ENCODE measurements at regions not wholly inside any gene's neighbourhood (a gene's known extent, or its start where the extent isn't known, plus 50 kb on each side); places are given as distances from the start of the nearest gene placed in this dataset.

GRCh38 chr16:65281586-65281985 is 159.7 kb upstream of the CDH11 start:
- no peaks in the 10 kb centered on the region for H3K9me3 Mint-ChIP-seq
- H3K4me3 ChIP-seq (ENCODE audit: low read length), result no peak overlapping the region
- 14 to 20% methylated on average over 1 to 2 of the region's 2 CpGs for WGBS, 2 experiments (ENCODE audit: insufficient coverage in 1 of 2, insufficient read length in 1 of 2)

GRCh38 chr16:65280845-65281512 is 159.1 kb upstream of the CDH11 start:
- no peaks in the 10 kb centered on the region for H3K27me3 ChIP-seq (ENCODE audit: control insufficient read depth, insufficient read depth, low read length, poor library complexity, severe bottlenecking)

More at GRCh38 chr16:65281586-65281985, 159.7 kb upstream of the CDH11 start:
- Histone ChIP-seq H3K36me3 (ENCODE audit: control insufficient read depth, insufficient read depth, low read length) (no peaks in the 10 kb centered on the region), H3K27me3 (ENCODE audit: control insufficient read depth, insufficient read depth, low read length, poor library complexity, severe bottlenecking) (no peaks in the 10 kb centered on the region), H3K4me1 (ENCODE audit: control insufficient read depth, insufficient read depth, low read length) (peaks cover 15% of the 10 kb centered on the region), H3K9me3 (ENCODE audit: control insufficient read depth, low read length) (no peaks in the 10 kb centered on the region), H3K9ac (ENCODE audit: extremely low read depth, low read length, poor library complexity, severe bottlenecking) (no peak overlapping the region), H3K27ac (ENCODE audit: low read depth, low read length) (no peak overlapping the region)
- H3K27ac Mint-ChIP-seq, result peak overlapping the region; percentile 54
- H3K4me3 Mint-ChIP-seq, result peak overlapping the region; percentile 16
- H3K4me1 Mint-ChIP-seq, result peaks cover 70% of the 10 kb centered on the region
- no peak for TF ChIP-seq CTCF (conservative IDR thresholded peaks at IDR 0.05)
- peak; percentile 85 for DNase-seq
- H3K36me3 Mint-ChIP-seq (ENCODE audit: low read depth), result no peaks in the 10 kb centered on the region
- peaks cover 1% of the 10 kb centered on the region for H3K27me3 Mint-ChIP-seq (ENCODE audit: insufficient read depth)

GRCh38 chr16:65279576-65279975 is 157.7 kb upstream of the CDH11 start:
- Histone ChIP-seq H3K9ac (ENCODE audit: extremely low read depth, low read length, poor library complexity, severe bottlenecking) (no peak overlapping the region), H3K36me3 (ENCODE audit: control insufficient read depth, insufficient read depth, low read length) (no peaks in the 10 kb centered on the region), H3K9me3 (ENCODE audit: control insufficient read depth, low read length) (no peaks in the 10 kb centered on the region), H3K4me1 (ENCODE audit: control insufficient read depth, insufficient read depth, low read length) (peaks cover 15% of the 10 kb centered on the region), H3K27me3 (ENCODE audit: control insufficient read depth, insufficient read depth, low read length, poor library complexity, severe bottlenecking) (no peaks in the 10 kb centered on the region), H3K4me3 (ENCODE audit: low read length) (no peak overlapping the region), H3K27ac (ENCODE audit: low read depth, low read length) (no peak overlapping the region)
- Mint-ChIP-seq H3K4me1 (peaks cover 68% of the 10 kb centered on the region), H3K4me3 (no peak overlapping the region), H3K36me3 (ENCODE audit: low read depth) (no peaks in the 10 kb centered on the region), H3K27ac (no peak overlapping the region), H3K27me3 (ENCODE audit: insufficient read depth) (peaks cover 1% of the 10 kb centered on the region), H3K9me3 (no peaks in the 10 kb centered on the region)
- no peak for DNase-seq
- WGBS, 2 experiments (ENCODE audit: insufficient coverage in 1 of 2, insufficient read length in 1 of 2), result 84 to 100% methylated on average over 1 of the region's 1 CpG
- no peak for TF ChIP-seq CTCF (conservative IDR thresholded peaks at IDR 0.05)

More at GRCh38 chr16:65280845-65281512, 159.1 kb upstream of the CDH11 start:
- Histone ChIP-seq H3K4me1 (ENCODE audit: control insufficient read depth, insufficient read depth, low read length) (peaks cover 15% of the 10 kb centered on the region), H3K4me3 (ENCODE audit: low read length) (no peak overlapping the region), H3K9me3 (ENCODE audit: control insufficient read depth, low read length) (no peaks in the 10 kb centered on the region), H3K27ac (ENCODE audit: low read depth, low read length) (no peak overlapping the region), H3K36me3 (ENCODE audit: control insufficient read depth, insufficient read depth, low read length) (no peaks in the 10 kb centered on the region), H3K9ac (ENCODE audit: extremely low read depth, low read length, poor library complexity, severe bottlenecking) (no peak overlapping the region)
- Mint-ChIP-seq H3K9me3 (no peaks in the 10 kb centered on the region), H3K27ac (peak overlapping the region; percentile 54), H3K4me3 (peak overlapping the region; percentile 16), H3K36me3 (ENCODE audit: low read depth) (no peaks in the 10 kb centered on the region), H3K4me1 (peaks cover 72% of the 10 kb centered on the region), H3K27me3 (ENCODE audit: insufficient read depth) (peaks cover 1% of the 10 kb centered on the region)
- WGBS, 2 experiments (ENCODE audit: insufficient coverage in 1 of 2, insufficient read length in 1 of 2), result 64 to 73% methylated on average over 3 to 8 of the region's 8 CpGs
- peak; percentile 59 for DNase-seq
- TF ChIP-seq CTCF (conservative IDR thresholded peaks at IDR 0.05), result no peak

All from endodermal cell (in vitro differentiated cells).